Activated CD4-positive, alpha-beta T cell treated with anti-CD3 and anti-CD28 coated beads, Interleukin-2, amount 10 ng/mL, durations not matched to agents 24 days and 14 days (primary cell): ENCODE measurements at regions not wholly inside any gene's neighbourhood (a gene's known extent, or its start where the extent isn't known, plus 50 kb on each side); places are given as distances from the start of the nearest gene placed in this dataset.

Experiments used
- DNase-seq: peaks from one replicate; pipeline ENCODE4 v3.0.0; 2022
- H3K27ac Mint-ChIP-seq: one replicate; pipeline ENCODE4 v1.8.0; 2022; ENCODE audit warnings: mild to moderate bottlenecking, mixed read lengths
- H3K27me3 Mint-ChIP-seq: one replicate; pipeline ENCODE4 v1.8.0; 2022; ENCODE audit warnings: mixed read lengths
- H3K36me3 Mint-ChIP-seq: one replicate; pipeline ENCODE4 v1.8.0; 2022; ENCODE audit warnings: low read depth, mild to moderate bottlenecking, mixed read lengths
- H3K4me1 Mint-ChIP-seq: one replicate; pipeline ENCODE4 v1.8.0; 2021; ENCODE audit warnings: mixed read lengths
- H3K4me3 Mint-ChIP-seq: one replicate; pipeline ENCODE4 v1.8.0; 2022; ENCODE audit warnings: mild to moderate bottlenecking, moderate library complexity, mixed read lengths
- H3K9me3 Mint-ChIP-seq: one replicate; pipeline ENCODE4 v1.8.0; 2021; ENCODE audit warnings: mixed read lengths
- intact Hi-C: fragments of 100-400 bp; cut with micrococcal nuclease; formaldehyde crosslinking; loops from one replicate; pipeline ENCODE4 v1.15.1; 2023

DNA sequence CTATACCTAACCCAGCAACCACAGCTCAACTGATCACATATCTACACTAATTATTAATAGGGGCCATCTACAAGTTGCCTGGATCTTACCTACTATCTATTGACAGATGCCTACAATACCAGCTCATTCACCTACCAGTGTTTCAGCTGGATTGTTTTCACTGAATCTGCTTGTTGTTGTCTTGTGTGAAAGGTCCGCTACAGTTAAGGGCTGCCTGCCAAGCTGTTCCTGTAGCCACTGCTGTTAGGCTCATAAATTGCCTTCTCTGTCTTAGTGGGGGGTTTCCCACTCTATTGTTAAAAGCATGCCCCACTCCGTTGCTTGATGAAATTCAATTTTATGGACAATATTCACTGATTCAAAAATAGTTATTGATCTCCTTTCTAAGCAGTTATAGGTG, 199.7 kb upstream of the TMPRSS15 start:
- intact Hi-C loops: no loop called here
- DNase-seq: no peak
- H3K4me1 Mint-ChIP-seq: no peaks in the 10 kb centered on the region
- H3K36me3 Mint-ChIP-seq: no peaks in the 10 kb centered on the region
- H3K27ac Mint-ChIP-seq: no peak overlapping the region
- H3K4me3 Mint-ChIP-seq: no peak overlapping the region
- no peaks in the 10 kb centered on the region for H3K27me3 Mint-ChIP-seq
- no peaks in the 10 kb centered on the region for H3K9me3 Mint-ChIP-seq

DNA sequence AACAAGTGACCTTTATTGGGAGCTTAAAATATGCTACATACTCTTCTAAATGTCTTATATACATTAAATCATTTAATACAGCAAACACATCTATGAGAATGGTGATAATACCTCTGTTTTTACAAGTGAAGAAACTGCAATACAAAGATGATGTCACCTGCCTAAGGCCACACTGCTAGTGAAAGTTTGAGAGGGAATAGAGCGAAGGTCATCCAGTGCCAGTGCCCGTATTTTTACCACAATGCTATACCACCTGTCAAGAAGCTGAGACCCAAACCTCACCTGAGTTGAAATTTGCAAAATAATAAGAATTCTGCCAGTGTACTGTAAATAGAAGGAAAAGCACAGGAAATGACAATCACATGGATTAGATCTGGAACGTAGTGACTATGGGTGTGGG, 200.4 kb upstream of the TMPRSS15 start:
- H3K36me3 Mint-ChIP-seq: no peaks in the 10 kb centered on the region
- no peaks in the 10 kb centered on the region for H3K9me3 Mint-ChIP-seq
- DNase-seq: no peak
- H3K4me3 Mint-ChIP-seq: no peak overlapping the region
- intact Hi-C loops: no loop called here
- no peaks in the 10 kb centered on the region for H3K4me1 Mint-ChIP-seq
- no peak overlapping the region for H3K27ac Mint-ChIP-seq
- H3K27me3 Mint-ChIP-seq: no peaks in the 10 kb centered on the region

DNA sequence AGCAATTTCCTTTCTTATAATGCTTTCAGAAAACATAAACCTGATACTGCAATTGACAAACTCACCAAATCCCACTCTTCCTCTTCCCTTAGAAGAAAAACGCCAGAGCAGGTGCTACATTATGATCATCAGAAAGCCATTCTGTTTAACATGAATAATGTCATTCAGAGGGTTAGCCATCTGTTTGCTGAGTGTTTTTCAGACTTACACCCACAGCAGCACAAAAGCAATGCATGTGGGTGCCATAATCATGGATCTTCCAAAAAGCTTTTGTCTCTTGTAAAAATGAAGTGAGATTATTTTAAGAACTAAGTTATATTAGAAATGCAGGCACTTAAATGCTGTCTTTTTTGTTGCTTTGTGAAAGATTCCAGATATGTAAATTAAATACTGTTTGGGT, 204.6 kb upstream of the TMPRSS15 start:
- Mint-ChIP-seq H3K27ac (no peak overlapping the region), H3K4me3 (no peak overlapping the region), H3K36me3 (no peaks in the 10 kb centered on the region), H3K4me1 (no peaks in the 10 kb centered on the region), H3K27me3 (no peaks in the 10 kb centered on the region), H3K9me3 (no peaks in the 10 kb centered on the region)
- DNase-seq: no peak
- intact Hi-C loops: no loop called here

DNA sequence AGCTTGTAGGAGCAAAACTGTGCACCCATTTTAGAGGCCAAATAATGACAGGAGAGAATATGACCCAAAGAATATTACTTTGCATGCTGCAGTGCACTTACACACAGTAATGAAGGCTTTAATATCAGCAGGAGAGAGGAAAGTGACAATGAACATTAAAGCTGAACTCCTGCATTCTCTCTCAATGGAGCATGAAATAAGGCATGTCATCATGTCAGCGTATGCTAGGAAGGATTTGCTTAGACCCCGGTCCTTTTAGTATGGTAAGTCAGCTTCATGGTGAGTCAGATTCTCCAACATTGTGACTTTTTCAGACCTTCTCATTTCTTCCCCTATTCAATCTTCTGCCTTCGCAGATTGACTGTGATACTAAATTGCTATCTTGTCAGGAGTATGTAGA, 210.7 kb upstream of the TMPRSS15 start:
- no peaks in the 10 kb centered on the region for H3K27me3 Mint-ChIP-seq
- intact Hi-C loops: no loop called here
- DNase-seq: no peak
- no peaks in the 10 kb centered on the region for H3K9me3 Mint-ChIP-seq
- H3K36me3 Mint-ChIP-seq: no peaks in the 10 kb centered on the region
- H3K4me3 Mint-ChIP-seq: no peak overlapping the region
- H3K27ac Mint-ChIP-seq: no peak overlapping the region
- no peaks in the 10 kb centered on the region for H3K4me1 Mint-ChIP-seq

DNA sequence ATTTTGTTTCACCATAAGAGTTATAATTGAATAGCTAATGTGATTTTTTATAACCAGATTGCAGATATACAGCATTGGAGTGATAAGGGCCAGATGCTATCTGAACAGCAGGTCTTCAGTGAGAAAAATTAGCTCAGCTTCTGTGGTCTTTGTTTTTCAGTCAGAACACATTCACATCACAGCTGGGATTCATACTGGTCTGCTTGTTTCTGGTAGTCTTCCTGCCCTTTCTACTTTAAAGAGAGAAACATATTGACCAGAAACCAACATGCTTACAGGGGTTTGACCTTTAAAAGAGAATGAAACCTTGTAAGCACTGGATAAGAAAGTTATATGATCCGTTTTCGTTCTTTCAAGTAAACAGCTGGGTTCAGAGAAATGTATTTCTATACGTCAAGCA, 213.7 kb upstream of the TMPRSS15 start:
- intact Hi-C loops: no loop called here

DNA sequence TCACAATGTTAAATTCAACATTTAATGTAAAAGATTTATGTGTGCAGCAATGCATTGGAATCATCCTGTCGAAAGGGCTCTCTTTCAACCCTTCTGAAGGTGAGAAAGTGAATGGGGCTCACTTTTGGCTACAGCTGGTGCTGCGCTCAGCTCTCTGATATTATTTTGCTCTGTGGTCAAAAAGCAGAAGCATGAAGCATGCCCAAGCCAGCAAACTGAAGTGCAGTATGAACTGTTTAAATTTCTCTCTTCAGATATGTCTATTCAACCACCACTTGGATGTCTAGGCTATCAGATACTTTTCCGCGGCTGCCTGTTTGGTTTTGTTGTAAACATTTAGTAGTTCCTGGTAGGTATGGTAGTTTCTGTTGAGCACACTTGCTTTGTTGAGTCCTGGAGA, 216.9 kb upstream of the TMPRSS15 start:
- no peaks in the 10 kb centered on the region for H3K36me3 Mint-ChIP-seq
- no peak for DNase-seq
- no peak overlapping the region for H3K4me3 Mint-ChIP-seq
- H3K27me3 Mint-ChIP-seq: no peaks in the 10 kb centered on the region
- H3K4me1 Mint-ChIP-seq: no peaks in the 10 kb centered on the region
- no peaks in the 10 kb centered on the region for H3K9me3 Mint-ChIP-seq
- H3K27ac Mint-ChIP-seq: no peak overlapping the region
- intact Hi-C loops: no loop called here

More for the DNA sequence above, 213.7 kb upstream of the TMPRSS15 start:
- Mint-ChIP-seq H3K36me3 (no peaks in the 10 kb centered on the region), H3K9me3 (no peaks in the 10 kb centered on the region), H3K4me1 (no peaks in the 10 kb centered on the region), H3K27ac (no peak overlapping the region), H3K4me3 (no peak overlapping the region), H3K27me3 (no peaks in the 10 kb centered on the region)
- DNase-seq: no peak

DNA sequence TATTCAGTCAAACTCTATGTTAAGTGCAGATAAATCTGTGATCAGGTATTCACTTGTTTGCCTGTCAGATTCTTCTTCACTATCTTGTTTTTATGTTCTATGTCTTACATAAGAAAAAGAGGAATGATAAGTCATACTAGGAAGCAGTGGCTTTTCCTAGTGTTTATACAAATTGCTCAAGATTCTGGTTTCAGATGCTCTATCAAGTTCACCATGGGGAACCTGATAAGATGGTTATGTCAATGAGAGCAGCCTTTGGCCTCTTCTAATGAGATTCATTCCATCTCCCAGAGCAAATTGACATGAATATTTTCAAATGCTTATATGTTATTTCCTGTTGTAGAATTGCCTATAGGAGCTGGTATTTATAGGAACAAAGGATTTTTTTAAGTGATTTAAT, 218.8 kb upstream of the TMPRSS15 start:
- Mint-ChIP-seq H3K4me1 (no peaks in the 10 kb centered on the region), H3K4me3 (no peak overlapping the region), H3K27me3 (no peaks in the 10 kb centered on the region), H3K36me3 (no peaks in the 10 kb centered on the region), H3K9me3 (no peaks in the 10 kb centered on the region), H3K27ac (no peak overlapping the region)
- intact Hi-C loops: no loop called here
- DNase-seq: no peak

DNA sequence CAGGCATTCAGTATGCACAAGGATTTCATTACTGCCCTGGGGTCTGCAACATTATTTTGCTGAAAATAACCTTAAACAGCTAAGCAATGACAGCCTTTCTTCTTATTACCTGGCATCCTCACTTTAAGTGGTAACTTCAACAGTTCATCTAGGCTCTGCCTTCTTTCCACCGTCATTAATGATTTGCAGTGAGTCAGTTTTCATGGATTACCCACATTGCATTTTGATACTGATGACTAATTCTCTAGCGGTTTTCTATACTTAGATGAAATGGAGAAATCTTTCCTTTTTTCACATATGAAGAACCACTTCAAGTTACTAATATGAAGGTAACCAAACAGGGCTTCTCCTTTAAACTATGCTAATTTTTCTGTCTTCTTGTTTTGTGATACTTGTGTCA, 226.9 kb upstream of the TMPRSS15 start:
- Mint-ChIP-seq H3K4me3 (no peak overlapping the region), H3K9me3 (peaks cover 8% of the 10 kb centered on the region), H3K36me3 (no peaks in the 10 kb centered on the region), H3K27me3 (no peaks in the 10 kb centered on the region), H3K4me1 (no peaks in the 10 kb centered on the region), H3K27ac (no peak overlapping the region)
- DNase-seq: no peak
- intact Hi-C loops: no loop called here

DNA sequence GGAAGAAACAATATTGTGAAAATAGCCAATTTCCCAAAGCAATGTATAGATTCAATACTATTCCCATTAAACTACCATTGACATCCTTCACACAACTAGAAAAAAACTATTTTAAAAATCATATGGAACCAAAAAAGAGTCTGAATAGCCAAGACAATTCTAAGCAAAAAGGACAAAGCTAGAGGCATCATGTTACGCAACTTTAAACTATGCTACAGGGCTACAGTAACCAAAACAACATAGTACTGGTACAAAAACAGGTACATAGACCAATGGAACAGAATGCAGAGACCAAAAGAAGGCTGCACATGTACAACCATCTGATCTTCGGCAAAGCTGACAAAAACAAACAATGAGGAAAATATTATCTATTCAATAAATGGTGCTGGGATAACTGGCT, 233.3 kb upstream of the TMPRSS15 start:
- no peak for DNase-seq
- Mint-ChIP-seq H3K27me3 (no peaks in the 10 kb centered on the region), H3K9me3 (peaks cover 9% of the 10 kb centered on the region), H3K4me1 (no peaks in the 10 kb centered on the region), H3K4me3 (no peak overlapping the region), H3K36me3 (no peaks in the 10 kb centered on the region), H3K27ac (no peak overlapping the region)
- intact Hi-C loops: no loop called here

DNA sequence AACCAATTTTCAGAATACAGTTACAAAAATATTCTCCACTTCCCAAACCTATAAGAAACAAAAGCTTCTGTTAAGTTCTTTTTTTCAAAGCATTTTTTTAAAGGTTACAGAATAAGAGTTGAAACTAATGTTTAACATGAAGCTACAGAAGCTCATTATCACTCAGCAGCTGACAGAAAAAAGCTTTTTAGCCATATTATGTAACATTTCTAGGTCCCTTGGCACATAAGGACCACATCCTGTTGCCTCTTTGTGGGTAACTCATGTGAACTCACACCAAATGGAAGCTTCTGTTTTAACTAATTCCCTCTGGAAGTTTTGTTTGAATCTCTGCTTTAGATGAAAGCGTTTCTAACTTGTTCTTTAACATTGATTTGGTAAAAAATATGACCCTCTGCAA, 242.5 kb upstream of the TMPRSS15 start:
- no peaks in the 10 kb centered on the region for H3K36me3 Mint-ChIP-seq
- intact Hi-C loops: no loop called here
- H3K4me3 Mint-ChIP-seq: no peak overlapping the region
- H3K4me1 Mint-ChIP-seq: no peaks in the 10 kb centered on the region
- H3K9me3 Mint-ChIP-seq: peaks cover 4% of the 10 kb centered on the region
- H3K27ac Mint-ChIP-seq: no peak overlapping the region
- no peak for DNase-seq
- H3K27me3 Mint-ChIP-seq: no peaks in the 10 kb centered on the region

DNA sequence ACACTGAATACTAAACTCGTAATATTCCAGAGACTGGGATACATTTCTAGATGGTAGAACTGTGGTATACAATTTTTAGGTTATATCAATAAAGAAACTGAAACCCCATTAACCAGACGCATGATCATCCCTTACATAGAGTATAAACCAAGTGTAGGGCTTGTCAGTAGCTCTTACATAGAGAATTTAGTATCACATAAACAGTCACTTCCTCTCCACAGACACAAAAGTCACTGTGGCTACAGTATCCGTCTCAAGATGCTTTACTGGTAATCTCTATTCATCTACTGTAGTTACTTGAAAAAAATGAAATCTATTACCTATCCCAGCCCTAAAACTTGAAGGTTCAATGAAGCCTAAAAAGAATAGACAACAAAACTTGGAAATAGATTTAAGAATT, 252.3 kb upstream of the TMPRSS15 start:
- intact Hi-C loops: no loop called here

DNA sequence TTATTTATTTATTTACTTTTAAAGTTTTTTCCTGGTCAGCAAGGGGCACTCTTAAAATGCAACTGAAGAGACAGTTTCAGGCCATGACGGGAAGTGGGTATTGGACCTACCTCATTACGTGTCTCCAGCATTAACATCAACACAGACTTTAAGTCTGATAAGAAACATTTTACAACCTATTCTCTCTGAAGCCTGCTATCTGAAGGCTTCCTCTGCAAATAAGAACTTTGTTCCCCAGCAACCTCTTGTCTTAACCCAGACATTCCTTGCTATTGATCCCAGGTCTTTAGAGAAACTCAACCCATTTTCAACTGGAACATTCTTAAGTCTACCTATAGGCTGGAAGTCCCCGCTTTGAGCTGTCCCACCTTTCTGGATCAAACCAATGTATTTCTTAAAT, 258.3 kb upstream of the TMPRSS15 start:
- DNase-seq: no peak
- Mint-ChIP-seq H3K36me3 (no peaks in the 10 kb centered on the region), H3K9me3 (peaks cover 4% of the 10 kb centered on the region), H3K27ac (no peak overlapping the region), H3K27me3 (no peaks in the 10 kb centered on the region), H3K4me3 (no peak overlapping the region), H3K4me1 (no peaks in the 10 kb centered on the region)
- intact Hi-C loops: no loop called here

More for the DNA sequence above, 252.3 kb upstream of the TMPRSS15 start:
- DNase-seq: no peak
- no peak overlapping the region for H3K27ac Mint-ChIP-seq
- no peaks in the 10 kb centered on the region for H3K4me1 Mint-ChIP-seq
- H3K9me3 Mint-ChIP-seq: no peaks in the 10 kb centered on the region
- no peaks in the 10 kb centered on the region for H3K36me3 Mint-ChIP-seq
- no peaks in the 10 kb centered on the region for H3K27me3 Mint-ChIP-seq
- H3K4me3 Mint-ChIP-seq: no peak overlapping the region

DNA sequence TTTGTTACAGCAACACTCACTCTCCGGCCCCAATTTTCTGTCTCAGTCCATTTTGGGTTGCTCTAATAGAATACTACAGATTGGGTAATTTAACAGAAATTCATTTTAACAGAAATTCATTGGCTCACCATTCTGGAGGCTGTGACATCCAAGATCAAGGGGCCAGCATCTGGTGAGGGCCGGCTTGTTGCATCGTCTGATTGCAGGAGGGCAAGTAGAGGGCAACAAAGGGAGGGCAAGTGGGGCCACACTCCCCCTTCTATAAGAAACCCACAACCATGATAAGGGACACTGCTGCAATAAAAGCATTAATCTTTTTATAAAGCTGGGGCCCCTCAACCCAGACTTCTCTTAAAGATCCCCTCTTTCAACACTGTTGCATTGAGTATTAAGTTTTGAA, 260.1 kb upstream of the TMPRSS15 start:
- H3K36me3 Mint-ChIP-seq: no peaks in the 10 kb centered on the region
- H3K9me3 Mint-ChIP-seq: peaks cover 6% of the 10 kb centered on the region
- H3K27ac Mint-ChIP-seq: no peak overlapping the region
- no peaks in the 10 kb centered on the region for H3K4me1 Mint-ChIP-seq
- intact Hi-C loops: no loop called here
- H3K4me3 Mint-ChIP-seq: no peak overlapping the region
- DNase-seq: no peak
- no peaks in the 10 kb centered on the region for H3K27me3 Mint-ChIP-seq

DNA sequence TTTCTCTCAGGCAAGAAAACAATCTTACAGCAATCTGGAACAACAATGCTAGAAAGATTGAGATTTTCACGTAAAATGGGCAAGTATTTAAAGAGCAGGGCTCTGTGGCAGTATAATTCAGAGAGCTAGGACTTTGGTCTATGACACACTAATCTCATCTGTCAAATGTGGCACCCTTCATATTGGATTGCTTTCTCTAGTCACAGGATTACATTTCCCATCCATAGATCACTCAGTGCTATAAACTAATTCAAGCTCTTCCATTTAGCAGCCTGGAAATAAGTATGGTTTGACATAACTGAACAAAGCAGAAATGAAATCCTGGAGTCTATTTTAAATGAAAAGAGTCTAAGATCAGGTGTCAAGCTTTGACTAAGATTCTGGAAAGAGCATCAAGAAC, 263.1 kb upstream of the TMPRSS15 start:
- Mint-ChIP-seq H3K27ac (no peak overlapping the region), H3K27me3 (no peaks in the 10 kb centered on the region), H3K4me1 (no peaks in the 10 kb centered on the region), H3K36me3 (no peaks in the 10 kb centered on the region), H3K4me3 (no peak overlapping the region), H3K9me3 (peaks cover 11% of the 10 kb centered on the region)
- DNase-seq: no peak
- intact Hi-C loops: no loop called here

DNA sequence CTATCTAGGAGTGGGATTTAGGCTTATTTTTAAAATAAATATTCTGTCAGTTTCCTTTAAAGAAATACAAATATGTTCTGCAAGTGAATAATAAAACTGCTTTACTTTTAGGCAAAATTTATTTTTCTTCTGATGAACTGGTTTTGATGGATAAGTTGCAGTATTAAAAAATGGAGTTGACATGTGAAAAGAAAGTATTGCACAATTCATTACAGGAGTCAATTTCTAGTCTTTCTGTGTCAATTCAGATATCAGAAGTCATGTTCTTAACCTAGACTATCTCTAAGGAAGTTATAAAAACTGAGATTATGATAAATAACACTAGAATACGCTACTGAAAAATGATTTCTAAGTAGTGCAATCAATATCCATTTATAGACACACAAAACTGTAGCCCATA, 270.2 kb upstream of the TMPRSS15 start:
- H3K4me1 Mint-ChIP-seq: no peaks in the 10 kb centered on the region
- no peak overlapping the region for H3K4me3 Mint-ChIP-seq
- H3K9me3 Mint-ChIP-seq: peaks cover 5% of the 10 kb centered on the region
- no peaks in the 10 kb centered on the region for H3K27me3 Mint-ChIP-seq
- H3K36me3 Mint-ChIP-seq: no peaks in the 10 kb centered on the region
- intact Hi-C loops: no loop called here
- no peak for DNase-seq
- H3K27ac Mint-ChIP-seq: no peak overlapping the region

DNA sequence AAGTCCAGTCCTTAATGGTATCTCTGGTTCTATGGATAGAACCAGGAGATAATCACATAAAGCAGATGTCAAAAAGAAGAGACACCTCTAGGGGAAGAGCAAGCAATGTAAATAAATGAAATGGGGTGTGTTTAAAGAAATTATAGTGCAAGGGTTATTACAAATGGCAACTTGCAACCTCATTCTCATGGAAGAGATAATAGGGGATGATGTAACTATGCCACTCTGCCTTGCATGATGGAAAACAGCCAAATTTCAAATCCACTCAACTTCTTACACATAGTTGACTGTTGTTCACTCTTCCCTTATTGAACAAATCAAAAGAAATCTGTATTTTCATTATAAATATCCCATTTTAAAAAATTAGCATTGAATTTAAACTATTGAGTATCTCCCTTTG, 274.0 kb upstream of the TMPRSS15 start:
- Mint-ChIP-seq H3K27me3 (no peaks in the 10 kb centered on the region), H3K4me1 (no peaks in the 10 kb centered on the region), H3K27ac (no peak overlapping the region), H3K4me3 (no peak overlapping the region), H3K36me3 (no peaks in the 10 kb centered on the region), H3K9me3 (no peaks in the 10 kb centered on the region)
- intact Hi-C loops: no loop called here
- no peak for DNase-seq
